ENCODE measurements at regions not wholly inside any gene's neighbourhood (a gene's known extent, or its start where the extent isn't known, plus 50 kb on each side); places are given as distances from the start of the nearest gene placed in this dataset.

- no peaks in the 10 kb centered on the region for H3K79me2 ChIP-seq (replicated peaks; ENCODE audit: insufficient read depth, low read length)
- H3F3A ChIP-seq (ENCODE audit: insufficient read depth, low read length, poor library complexity, severe bottlenecking): no peaks in the 10 kb centered on the region
Measured at GRCh38 chr12:87660987-87661774, 368.0 kb downstream of the C12orf50 start.

GRCh38 chr12:87660291-87660690 lies 368.9 kb downstream of the C12orf50 start:
- TF ChIP-seq, protein P1, sequence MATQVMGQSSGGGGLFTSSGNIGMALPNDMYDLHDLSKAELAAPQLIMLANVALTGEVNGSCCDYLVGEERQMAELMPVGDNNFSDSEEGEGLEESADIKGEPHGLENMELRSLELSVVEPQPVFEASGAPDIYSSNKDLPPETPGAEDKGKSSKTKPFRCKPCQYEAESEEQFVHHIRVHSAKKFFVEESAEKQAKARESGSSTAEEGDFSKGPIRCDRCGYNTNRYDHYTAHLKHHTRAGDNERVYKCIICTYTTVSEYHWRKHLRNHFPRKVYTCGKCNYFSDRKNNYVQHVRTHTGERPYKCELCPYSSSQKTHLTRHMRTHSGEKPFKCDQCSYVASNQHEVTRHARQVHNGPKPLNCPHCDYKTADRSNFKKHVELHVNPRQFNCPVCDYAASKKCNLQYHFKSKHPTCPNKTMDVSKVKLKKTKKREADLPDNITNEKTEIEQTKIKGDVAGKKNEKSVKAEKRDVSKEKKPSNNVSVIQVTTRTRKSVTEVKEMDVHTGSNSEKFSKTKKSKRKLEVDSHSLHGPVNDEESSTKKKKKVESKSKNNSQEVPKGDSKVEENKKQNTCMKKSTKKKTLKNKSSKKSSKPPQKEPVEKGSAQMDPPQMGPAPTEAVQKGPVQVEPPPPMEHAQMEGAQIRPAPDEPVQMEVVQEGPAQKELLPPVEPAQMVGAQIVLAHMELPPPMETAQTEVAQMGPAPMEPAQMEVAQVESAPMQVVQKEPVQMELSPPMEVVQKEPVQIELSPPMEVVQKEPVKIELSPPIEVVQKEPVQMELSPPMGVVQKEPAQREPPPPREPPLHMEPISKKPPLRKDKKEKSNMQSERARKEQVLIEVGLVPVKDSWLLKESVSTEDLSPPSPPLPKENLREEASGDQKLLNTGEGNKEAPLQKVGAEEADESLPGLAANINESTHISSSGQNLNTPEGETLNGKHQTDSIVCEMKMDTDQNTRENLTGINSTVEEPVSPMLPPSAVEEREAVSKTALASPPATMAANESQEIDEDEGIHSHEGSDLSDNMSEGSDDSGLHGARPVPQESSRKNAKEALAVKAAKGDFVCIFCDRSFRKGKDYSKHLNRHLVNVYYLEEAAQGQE (IDR thresholded peaks at IDR 0.05; ENCODE audit: borderline replicate concordance): no peak
- no peak for TF ChIP-seq TAF1 (IDR thresholded peaks at IDR 0.05; ENCODE audit: low read depth)
- TF ChIP-seq EP300 (conservative IDR thresholded peaks at IDR 0.05; ENCODE audit: poor library complexity, severe bottlenecking): no peak
- no peak for TF ChIP-seq POLR2AphosphoS5 (IDR thresholded peaks at IDR 0.05)
- TF ChIP-seq MXI1 (conservative IDR thresholded peaks at IDR 0.05; ENCODE audit: poor library complexity, severe bottlenecking): no peak
- TF ChIP-seq SMC3 (conservative IDR thresholded peaks at IDR 0.05; ENCODE audit: poor library complexity): no peak
- TF ChIP-seq CTCF (IDR thresholded peaks at IDR 0.05; ENCODE audit: poor library complexity, severe bottlenecking): no peak
- Histone ChIP-seq H3K9me3 (ENCODE audit: low read length) (no peaks in the 10 kb centered on the region), H3K27ac (ENCODE audit: low read length) (no peak overlapping the region), H3K9me2 (ENCODE audit: insufficient read depth, low read length) (no peaks in the 10 kb centered on the region), H3K36me3 (ENCODE audit: insufficient read depth, low read length) (no peaks in the 10 kb centered on the region), H2AFZ (ENCODE audit: low read depth, low read length) (no peak overlapping the region), H3K9ac (ENCODE audit: low read length) (no peak overlapping the region), H3K79me2 (replicated peaks; ENCODE audit: insufficient read depth, low read length) (no peaks in the 10 kb centered on the region), H3F3A (ENCODE audit: insufficient read depth, low read length, poor library complexity, severe bottlenecking) (no peaks in the 10 kb centered on the region), H3K27me3 (ENCODE audit: insufficient read depth, low read depth, low read length) (no peaks in the 10 kb centered on the region), H3K4me3 (ENCODE audit: low read length) (no peak overlapping the region), H4K20me1 (ENCODE audit: insufficient read depth) (no peaks in the 10 kb centered on the region), H3K4me2 (ENCODE audit: low read length) (no peak overlapping the region)

More at GRCh38 chr12:87660987-87661774, 368.0 kb downstream of the C12orf50 start:
- Histone ChIP-seq H2AFZ (ENCODE audit: low read depth, low read length) (no peak overlapping the region), H3K9me2 (ENCODE audit: insufficient read depth, low read length) (no peaks in the 10 kb centered on the region), H4K20me1 (ENCODE audit: insufficient read depth) (no peaks in the 10 kb centered on the region), H3K27me3 (ENCODE audit: insufficient read depth, low read depth, low read length) (no peaks in the 10 kb centered on the region), H3K4me3 (ENCODE audit: low read length) (no peak overlapping the region), H3K9ac (ENCODE audit: low read length) (no peak overlapping the region), H3K27ac (ENCODE audit: low read length) (no peak overlapping the region), H3K9me3 (ENCODE audit: low read length) (no peaks in the 10 kb centered on the region), H3K4me2 (ENCODE audit: low read length) (no peak overlapping the region), H3K36me3 (ENCODE audit: insufficient read depth, low read length) (no peaks in the 10 kb centered on the region)
- TF ChIP-seq CTCF (IDR thresholded peaks at IDR 0.05; ENCODE audit: poor library complexity, severe bottlenecking) (no peak), EZH2 (IDR thresholded peaks at IDR 0.05; ENCODE audit: borderline replicate concordance, insufficient read depth, low read length, poor library complexity, severe bottlenecking) (no peak), MXI1 (conservative IDR thresholded peaks at IDR 0.05; ENCODE audit: poor library complexity, severe bottlenecking) (no peak), RAD21 (conservative IDR thresholded peaks at IDR 0.05) (no peak), SMC3 (conservative IDR thresholded peaks at IDR 0.05; ENCODE audit: poor library complexity) (no peak), TAF1 (IDR thresholded peaks at IDR 0.05; ENCODE audit: low read depth) (no peak), POLR2AphosphoS5 (IDR thresholded peaks at IDR 0.05) (no peak), EP300 (conservative IDR thresholded peaks at IDR 0.05; ENCODE audit: poor library complexity, severe bottlenecking) (no peak)
- TF ChIP-seq, protein P1 (IDR thresholded peaks at IDR 0.05; ENCODE audit: borderline replicate concordance): no peak

All from neural cell (in vitro differentiated cells).